Progenitor cell of endocrine pancreas (in vitro differentiated cells): ENCODE measurements at regions not wholly inside any gene's neighbourhood (a gene's known extent, or its start where the extent isn't known, plus 50 kb on each side); places are given as distances from the start of the nearest gene placed in this dataset.

Experiments used
- DNase-seq: peaks from one replicate; pipeline ENCODE4 v3.0.0; 2021; ENCODE audit warnings: low spot score; ENCODE audit not compliant: unreplicated experiment
- H3K27ac Mint-ChIP-seq: 2 replicates; pipeline ENCODE4 v1.8.0; 2021; ENCODE audit warnings: mild to moderate bottlenecking, moderate library complexity, mixed read lengths
- H3K27me3 Mint-ChIP-seq: 2 replicates; pipeline ENCODE4 v1.8.0; 2021; ENCODE audit warnings: mixed read lengths
- H3K36me3 Mint-ChIP-seq: 2 replicates; pipeline ENCODE4 v1.8.0; 2022; ENCODE audit warnings: mixed read lengths; ENCODE audit not compliant: insufficient read depth
- H3K4me1 Mint-ChIP-seq: 2 replicates; pipeline ENCODE4 v1.8.0; 2021; ENCODE audit warnings: low read depth, mixed read lengths
- H3K4me3 Mint-ChIP-seq: 2 replicates; pipeline ENCODE4 v1.8.0; 2021; ENCODE audit warnings: low read depth, mild to moderate bottlenecking, moderate library complexity, mixed read lengths
- H3K9me3 Mint-ChIP-seq: 2 replicates; pipeline ENCODE4 v1.8.0; 2021; ENCODE audit warnings: low read depth, mixed read lengths
- TF ChIP-seq, protein P1 (sequence below): fragments of 200-600 bp; sonication (generic); IDR thresholded peaks from one replicate; pipeline ENCODE4 v1.5.0; 2021; ENCODE audit warnings: antibody characterized with exemption, mild to moderate bottlenecking; ENCODE audit not compliant: unreplicated experiment

DNA sequence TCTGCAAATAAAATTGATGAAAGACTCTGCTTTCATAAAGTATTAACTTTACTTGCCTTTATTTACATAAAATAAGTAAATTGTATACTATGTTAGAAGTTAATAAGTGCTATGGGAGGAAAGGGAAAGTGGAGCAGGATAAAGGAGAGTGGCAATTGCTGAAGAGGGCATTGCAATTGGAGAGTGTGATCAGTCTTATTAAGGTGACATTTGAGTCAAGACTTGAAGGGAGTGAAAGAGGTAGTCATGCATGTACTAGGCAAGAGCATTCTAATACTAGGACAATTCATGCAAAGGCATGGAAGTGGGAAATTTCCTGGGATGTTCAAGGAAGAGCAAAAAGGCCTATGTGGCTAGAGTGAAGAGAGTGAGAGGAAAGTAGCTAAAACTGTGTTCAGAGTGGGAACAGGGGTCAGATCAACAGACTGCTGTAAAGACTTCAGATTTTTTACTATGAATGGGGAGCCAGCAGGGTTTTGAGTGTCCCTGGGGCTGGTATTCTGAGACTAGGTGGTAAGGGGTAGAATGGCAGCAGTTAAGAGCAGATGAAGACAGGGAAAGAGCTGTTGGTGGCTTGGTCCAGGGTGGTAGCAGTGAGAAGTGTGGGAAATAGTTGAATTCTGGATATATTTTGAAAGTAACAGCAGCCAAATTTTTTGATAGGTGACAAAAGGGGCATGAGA lies 182.3 kb upstream of the RIOK2 start:
- TF ChIP-seq, protein P1, sequence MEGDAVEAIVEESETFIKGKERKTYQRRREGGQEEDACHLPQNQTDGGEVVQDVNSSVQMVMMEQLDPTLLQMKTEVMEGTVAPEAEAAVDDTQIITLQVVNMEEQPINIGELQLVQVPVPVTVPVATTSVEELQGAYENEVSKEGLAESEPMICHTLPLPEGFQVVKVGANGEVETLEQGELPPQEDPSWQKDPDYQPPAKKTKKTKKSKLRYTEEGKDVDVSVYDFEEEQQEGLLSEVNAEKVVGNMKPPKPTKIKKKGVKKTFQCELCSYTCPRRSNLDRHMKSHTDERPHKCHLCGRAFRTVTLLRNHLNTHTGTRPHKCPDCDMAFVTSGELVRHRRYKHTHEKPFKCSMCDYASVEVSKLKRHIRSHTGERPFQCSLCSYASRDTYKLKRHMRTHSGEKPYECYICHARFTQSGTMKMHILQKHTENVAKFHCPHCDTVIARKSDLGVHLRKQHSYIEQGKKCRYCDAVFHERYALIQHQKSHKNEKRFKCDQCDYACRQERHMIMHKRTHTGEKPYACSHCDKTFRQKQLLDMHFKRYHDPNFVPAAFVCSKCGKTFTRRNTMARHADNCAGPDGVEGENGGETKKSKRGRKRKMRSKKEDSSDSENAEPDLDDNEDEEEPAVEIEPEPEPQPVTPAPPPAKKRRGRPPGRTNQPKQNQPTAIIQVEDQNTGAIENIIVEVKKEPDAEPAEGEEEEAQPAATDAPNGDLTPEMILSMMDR: no peak
- no peaks in the 10 kb centered on the region for H3K4me1 Mint-ChIP-seq
- H3K4me3 Mint-ChIP-seq: no peak overlapping the region
- peaks cover 6% of the 10 kb centered on the region for H3K9me3 Mint-ChIP-seq
- H3K36me3 Mint-ChIP-seq: no peaks in the 10 kb centered on the region
- H3K27me3 Mint-ChIP-seq: no peaks in the 10 kb centered on the region
- no peak for DNase-seq
- H3K27ac Mint-ChIP-seq: no peak overlapping the region

DNA sequence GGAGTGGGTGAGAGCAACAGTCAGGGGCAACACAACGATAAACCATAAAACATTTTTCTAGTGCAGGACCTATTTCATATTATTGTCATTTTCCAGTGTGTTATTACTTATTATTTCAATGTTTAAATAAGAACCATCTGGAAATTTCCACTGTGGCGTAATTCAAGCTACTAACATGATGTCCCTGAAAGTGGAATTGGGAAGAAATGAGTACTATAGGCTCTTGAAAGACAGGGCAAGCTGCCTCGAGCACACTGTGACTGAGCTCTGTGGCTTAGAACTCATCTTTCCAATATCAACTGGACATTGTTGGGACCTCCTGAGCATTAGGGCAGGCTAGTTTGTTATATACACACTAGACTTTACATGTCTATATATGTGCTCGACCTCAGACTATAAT lies 182.9 kb upstream of the RIOK2 start:
- Mint-ChIP-seq H3K4me1 (no peaks in the 10 kb centered on the region), H3K9me3 (peaks cover 4% of the 10 kb centered on the region), H3K27ac (no peak overlapping the region), H3K27me3 (no peaks in the 10 kb centered on the region), H3K4me3 (no peak overlapping the region), H3K36me3 (no peaks in the 10 kb centered on the region)
- TF ChIP-seq, protein P1: no peak
- no peak for DNase-seq

- Mint-ChIP-seq H3K27ac (no peak overlapping the region), H3K27me3 (no peaks in the 10 kb centered on the region), H3K36me3 (no peaks in the 10 kb centered on the region), H3K4me1 (no peaks in the 10 kb centered on the region), H3K9me3 (peaks cover 3% of the 10 kb centered on the region), H3K4me3 (no peak overlapping the region)
- DNase-seq: no peak
- TF ChIP-seq, protein P1: no peak
Measured at GRCh38 chr5:97375959-97376358, 192.9 kb upstream of the RIOK2 start.

DNA sequence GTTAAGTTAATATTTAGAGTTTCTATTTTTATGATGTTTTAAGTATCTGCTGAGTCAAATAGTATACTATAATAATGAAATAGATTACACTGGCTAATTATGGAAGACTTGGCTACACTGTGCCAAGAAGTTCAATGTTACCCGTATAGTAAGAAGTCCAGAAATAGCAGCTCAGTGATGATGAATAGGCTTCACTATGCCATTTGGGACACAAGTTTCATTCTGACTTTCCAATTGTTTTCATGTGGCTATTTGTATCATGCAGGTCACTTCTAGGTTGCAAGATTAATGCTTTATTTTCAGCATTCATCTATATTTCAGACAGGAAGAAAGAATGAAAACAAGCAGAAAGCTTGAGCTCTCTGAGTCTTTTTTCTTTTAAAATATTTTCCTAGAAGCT lies 194.5 kb upstream of the RIOK2 start:
- Mint-ChIP-seq H3K4me3 (no peak overlapping the region), H3K36me3 (no peaks in the 10 kb centered on the region), H3K27ac (no peak overlapping the region)

GRCh38 chr5:97383996-97384395 lies 200.9 kb upstream of the RIOK2 start:
- H3K27me3 Mint-ChIP-seq: no peaks in the 10 kb centered on the region
- no peaks in the 10 kb centered on the region for H3K36me3 Mint-ChIP-seq
- DNase-seq: no peak
- H3K4me3 Mint-ChIP-seq: no peak overlapping the region
- H3K9me3 Mint-ChIP-seq: no peaks in the 10 kb centered on the region
- no peaks in the 10 kb centered on the region for H3K4me1 Mint-ChIP-seq
- no peak overlapping the region for H3K27ac Mint-ChIP-seq
- TF ChIP-seq, protein P1: no peak

More for the DNA sequence above, 194.5 kb upstream of the RIOK2 start:
- no peaks in the 10 kb centered on the region for H3K4me1 Mint-ChIP-seq
- no peak for DNase-seq
- H3K27me3 Mint-ChIP-seq: no peaks in the 10 kb centered on the region
- peaks cover 3% of the 10 kb centered on the region for H3K9me3 Mint-ChIP-seq
- TF ChIP-seq, protein P1: no peak
